ENCODE measurements at regions not wholly inside any gene's neighbourhood (a gene's known extent, or its start where the extent isn't known, plus 50 kb on each side); places are given as distances from the start of the nearest gene placed in this dataset.

DNA sequence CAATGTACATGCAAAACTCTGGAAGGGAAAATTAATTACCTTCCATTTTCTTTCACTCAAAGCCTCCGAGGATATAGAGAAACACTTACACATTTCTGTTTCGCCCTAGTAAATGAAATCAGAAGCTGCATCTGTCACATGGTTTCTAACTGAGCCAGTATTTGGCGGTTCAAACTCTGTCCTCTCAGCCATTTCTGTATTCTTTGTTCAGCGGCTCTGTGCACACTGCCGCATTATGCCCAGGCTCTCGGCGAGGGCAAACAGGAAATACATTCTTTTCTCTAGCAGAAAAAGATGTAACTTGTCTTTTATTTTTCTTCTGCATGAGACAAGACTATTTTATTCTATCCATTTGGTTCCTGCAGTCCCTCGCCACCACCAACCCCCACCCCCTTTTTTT lies 71.4 kb upstream of the GPM6B start:
- BruUV-seq (replicated peaks), result no TSS peak
- Histone ChIP-seq H3K27me3 (replicated peaks; ENCODE audit: insufficient read depth, low read depth, low read length, poor library complexity) (peaks cover 4% of the 10 kb centered on the region), H3K4me1 (ENCODE audit: insufficient read depth, low read length, poor library complexity, severe bottlenecking) (no peaks in the 10 kb centered on the region), H3K9me3 (ENCODE audit: low read depth, low read length, poor library complexity, severe bottlenecking) (no peaks in the 10 kb centered on the region), H3K36me3 (ENCODE audit: insufficient read depth, low read length, poor library complexity, severe bottlenecking) (no peaks in the 10 kb centered on the region), H3K4me3 (ENCODE audit: low read depth, low read length, poor library complexity, severe bottlenecking) (no peak overlapping the region), H3K27ac (ENCODE audit: low read depth, low read length, poor library complexity, severe bottlenecking) (no peak overlapping the region)
- ChIA-PET CTCF (no interaction called here), POLR2A (ENCODE audit: low non-redundant PET) (no interaction called here)
- no peak for TF ChIP-seq EZH2 (IDR thresholded peaks at IDR 0.05; ENCODE audit: borderline replicate concordance, low read depth, low read length, poor library complexity, severe bottlenecking)
- TF ChIP-seq, protein P1, sequence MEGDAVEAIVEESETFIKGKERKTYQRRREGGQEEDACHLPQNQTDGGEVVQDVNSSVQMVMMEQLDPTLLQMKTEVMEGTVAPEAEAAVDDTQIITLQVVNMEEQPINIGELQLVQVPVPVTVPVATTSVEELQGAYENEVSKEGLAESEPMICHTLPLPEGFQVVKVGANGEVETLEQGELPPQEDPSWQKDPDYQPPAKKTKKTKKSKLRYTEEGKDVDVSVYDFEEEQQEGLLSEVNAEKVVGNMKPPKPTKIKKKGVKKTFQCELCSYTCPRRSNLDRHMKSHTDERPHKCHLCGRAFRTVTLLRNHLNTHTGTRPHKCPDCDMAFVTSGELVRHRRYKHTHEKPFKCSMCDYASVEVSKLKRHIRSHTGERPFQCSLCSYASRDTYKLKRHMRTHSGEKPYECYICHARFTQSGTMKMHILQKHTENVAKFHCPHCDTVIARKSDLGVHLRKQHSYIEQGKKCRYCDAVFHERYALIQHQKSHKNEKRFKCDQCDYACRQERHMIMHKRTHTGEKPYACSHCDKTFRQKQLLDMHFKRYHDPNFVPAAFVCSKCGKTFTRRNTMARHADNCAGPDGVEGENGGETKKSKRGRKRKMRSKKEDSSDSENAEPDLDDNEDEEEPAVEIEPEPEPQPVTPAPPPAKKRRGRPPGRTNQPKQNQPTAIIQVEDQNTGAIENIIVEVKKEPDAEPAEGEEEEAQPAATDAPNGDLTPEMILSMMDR (conservative IDR thresholded peaks at IDR 0.05; ENCODE audit: low read depth, low read length), result no peak
- DNase-seq (ENCODE audit: low spot score), result no peak
- intact Hi-C loops (cut with micrococcal nuclease; ENCODE audit: unreplicated experiment), result no loop called here

- CTCF ChIA-PET, result no interaction called here
- Histone ChIP-seq H3K36me3 (ENCODE audit: insufficient read depth, low read length, poor library complexity, severe bottlenecking) (no peaks in the 10 kb centered on the region), H3K9me3 (ENCODE audit: low read depth, low read length, poor library complexity, severe bottlenecking) (no peaks in the 10 kb centered on the region), H3K27ac (ENCODE audit: low read depth, low read length, poor library complexity, severe bottlenecking) (no peak overlapping the region), H3K27me3 (replicated peaks; ENCODE audit: insufficient read depth, low read depth, low read length, poor library complexity) (peaks cover 4% of the 10 kb centered on the region), H3K4me3 (ENCODE audit: low read depth, low read length, poor library complexity, severe bottlenecking) (no peak overlapping the region), H3K4me1 (ENCODE audit: insufficient read depth, low read length, poor library complexity, severe bottlenecking) (no peaks in the 10 kb centered on the region)
- no TSS peak for BruUV-seq (replicated peaks)
- intact Hi-C loops (cut with micrococcal nuclease; ENCODE audit: unreplicated experiment), result no loop called here
- TF ChIP-seq, protein P1 (conservative IDR thresholded peaks at IDR 0.05; ENCODE audit: low read depth, low read length), result no peak
- TF ChIP-seq EZH2 (IDR thresholded peaks at IDR 0.05; ENCODE audit: borderline replicate concordance, low read depth, low read length, poor library complexity, severe bottlenecking), result no peak
- DNase-seq (ENCODE audit: low spot score), result no peak
- POLR2A ChIA-PET (ENCODE audit: low non-redundant PET), result no interaction called here
Measured at GRCh38 chrX:13885591-13885990, 68.7 kb upstream of the GPM6B start.

- H3K36me3 ChIP-seq (ENCODE audit: insufficient read depth, low read length, poor library complexity, severe bottlenecking), result no peaks in the 10 kb centered on the region
- H3K27ac ChIP-seq (ENCODE audit: low read depth, low read length, poor library complexity, severe bottlenecking), result no peak overlapping the region
- no peak overlapping the region for H3K4me3 ChIP-seq (ENCODE audit: low read depth, low read length, poor library complexity, severe bottlenecking)
- ChIA-PET POLR2A (ENCODE audit: low non-redundant PET) (no interaction called here), CTCF (no interaction called here)
- no peaks in the 10 kb centered on the region for H3K4me1 ChIP-seq (ENCODE audit: insufficient read depth, low read length, poor library complexity, severe bottlenecking)
- intact Hi-C loops (cut with micrococcal nuclease; ENCODE audit: unreplicated experiment), result no loop called here
- no peaks in the 10 kb centered on the region for H3K9me3 ChIP-seq (ENCODE audit: low read depth, low read length, poor library complexity, severe bottlenecking)
- BruUV-seq (replicated peaks), result no TSS peak
- no peak for TF ChIP-seq EZH2 (IDR thresholded peaks at IDR 0.05; ENCODE audit: borderline replicate concordance, low read depth, low read length, poor library complexity, severe bottlenecking)
- TF ChIP-seq, protein P1 (conservative IDR thresholded peaks at IDR 0.05; ENCODE audit: low read depth, low read length), result no peak
- no peak for DNase-seq (ENCODE audit: low spot score)
- no peaks in the 10 kb centered on the region for H3K27me3 ChIP-seq (replicated peaks; ENCODE audit: insufficient read depth, low read depth, low read length, poor library complexity)
Measured at GRCh38 chrX:13876652-13877051, 59.8 kb upstream of the GPM6B start.
